ENCODE measurements at regions not wholly inside any gene's neighbourhood (a gene's known extent, or its start where the extent isn't known, plus 50 kb on each side); places are given as distances from the start of the nearest gene placed in this dataset.

DNA sequence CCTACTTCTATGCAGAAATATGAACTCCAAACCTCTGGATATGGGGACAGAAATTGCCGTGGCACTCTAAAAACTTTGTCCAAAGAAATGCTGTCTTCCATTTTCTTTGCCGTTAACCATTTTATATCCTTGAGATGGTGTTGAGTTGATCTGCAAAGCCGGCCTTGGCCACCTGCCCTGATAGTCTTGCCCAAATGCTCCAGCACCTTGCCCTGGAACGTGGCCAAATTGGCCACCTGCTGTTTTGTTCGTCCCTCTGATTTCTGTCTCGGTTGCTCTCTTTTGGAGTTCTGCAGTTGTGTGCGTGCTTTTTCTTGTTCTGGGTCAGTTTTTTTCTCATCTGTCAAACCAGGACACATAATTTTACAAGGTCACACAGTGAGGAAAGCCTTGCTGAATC lies 239.7 kb upstream of the GMDS start:
- WGBS, 2 donors (ENCODE audit: low coverage in 1 of 2) = 68 to 71% methylated on average over 5 to 7 of the region's 7 CpGs
- no peak for ATAC-seq
- peaks cover 0 to 8% (median 0%) of the 10 kb centered on the region in 3 donors for H3K4me1 ChIP-seq
- H3K4me3 ChIP-seq = no peak overlapping the region
- peaks cover 0 to 10% (median 0%) of the 10 kb centered on the region in 3 donors for H3K9me3 ChIP-seq
- TF ChIP-seq POLR2A (IDR thresholded peaks at IDR 0.05) (no peak), EP300 (IDR thresholded peaks at IDR 0.05) (no peak)
- no peaks in the 10 kb centered on the region for H3K27me3 ChIP-seq
- no peaks in the 10 kb centered on the region for H3K36me3 ChIP-seq
- H3K27ac ChIP-seq = no peak overlapping the region

DNA sequence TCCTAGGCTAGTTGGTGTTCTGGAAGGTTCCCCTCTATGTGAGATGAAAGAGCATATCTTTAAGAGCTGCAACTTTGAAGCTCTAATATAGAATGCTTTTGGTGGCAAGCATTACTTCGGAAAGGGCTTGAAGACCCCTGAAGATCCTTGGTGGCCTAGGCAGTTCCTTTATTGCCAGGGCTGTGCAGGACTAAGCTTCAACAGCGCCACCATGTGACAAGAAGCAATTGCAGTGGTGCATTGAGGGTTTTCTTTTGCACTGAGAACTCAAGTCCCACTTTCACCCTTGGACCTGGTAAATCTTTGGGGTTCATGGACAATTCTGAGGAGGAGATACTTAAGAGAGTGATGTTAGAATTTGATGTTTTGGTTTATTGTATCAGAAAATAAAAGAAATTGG lies 237.4 kb upstream of the GMDS start:
- 43 to 67% methylated on average over 1 of the region's 2 CpGs for WGBS, 2 donors (ENCODE audit: low coverage in 1 of 2)
- Histone ChIP-seq H3K36me3 (no peaks in the 10 kb centered on the region), H3K4me3 (no peak overlapping the region), H3K9me3 (peaks cover 0 to 10% (median 0%) of the 10 kb centered on the region in 3 donors), H3K27me3 (no peaks in the 10 kb centered on the region), H3K4me1 (peaks cover 0 to 21% (median 4%) of the 10 kb centered on the region in 3 donors), H3K27ac (no peak overlapping the region)
- no peak for ATAC-seq
- TF ChIP-seq POLR2AphosphoS5 (IDR thresholded peaks at IDR 0.05) (no peak), EP300 (IDR thresholded peaks at IDR 0.05) (no peak), POLR2A (IDR thresholded peaks at IDR 0.05) (no peak)
- TF ChIP-seq, protein P1, sequence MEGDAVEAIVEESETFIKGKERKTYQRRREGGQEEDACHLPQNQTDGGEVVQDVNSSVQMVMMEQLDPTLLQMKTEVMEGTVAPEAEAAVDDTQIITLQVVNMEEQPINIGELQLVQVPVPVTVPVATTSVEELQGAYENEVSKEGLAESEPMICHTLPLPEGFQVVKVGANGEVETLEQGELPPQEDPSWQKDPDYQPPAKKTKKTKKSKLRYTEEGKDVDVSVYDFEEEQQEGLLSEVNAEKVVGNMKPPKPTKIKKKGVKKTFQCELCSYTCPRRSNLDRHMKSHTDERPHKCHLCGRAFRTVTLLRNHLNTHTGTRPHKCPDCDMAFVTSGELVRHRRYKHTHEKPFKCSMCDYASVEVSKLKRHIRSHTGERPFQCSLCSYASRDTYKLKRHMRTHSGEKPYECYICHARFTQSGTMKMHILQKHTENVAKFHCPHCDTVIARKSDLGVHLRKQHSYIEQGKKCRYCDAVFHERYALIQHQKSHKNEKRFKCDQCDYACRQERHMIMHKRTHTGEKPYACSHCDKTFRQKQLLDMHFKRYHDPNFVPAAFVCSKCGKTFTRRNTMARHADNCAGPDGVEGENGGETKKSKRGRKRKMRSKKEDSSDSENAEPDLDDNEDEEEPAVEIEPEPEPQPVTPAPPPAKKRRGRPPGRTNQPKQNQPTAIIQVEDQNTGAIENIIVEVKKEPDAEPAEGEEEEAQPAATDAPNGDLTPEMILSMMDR (IDR thresholded peaks at IDR 0.05) = no peak

DNA sequence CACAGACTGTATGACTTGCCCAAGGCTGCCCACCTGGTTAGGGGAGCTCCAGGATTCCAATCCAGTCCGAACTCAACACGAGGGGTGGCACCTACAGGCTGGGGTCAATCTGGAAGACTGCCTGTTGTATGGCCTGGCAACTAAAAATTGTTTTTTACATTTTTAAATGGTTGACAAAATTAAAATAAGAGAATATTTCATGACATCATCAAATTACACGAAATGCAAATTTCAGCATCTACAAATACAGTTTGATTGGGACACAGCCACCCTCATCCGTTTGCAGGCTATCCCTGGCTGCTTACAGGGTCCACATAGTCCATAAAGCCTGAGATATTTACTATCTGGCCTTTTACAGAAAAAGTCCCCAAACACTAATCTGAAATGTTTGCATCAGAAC lies 235.9 kb upstream of the GMDS start:
- TF ChIP-seq EP300 (IDR thresholded peaks at IDR 0.05) = no peak
- TF ChIP-seq, protein P1 (IDR thresholded peaks at IDR 0.05) = no peak
- no peak for TF ChIP-seq POLR2AphosphoS5 (IDR thresholded peaks at IDR 0.05)
- TF ChIP-seq POLR2A (IDR thresholded peaks at IDR 0.05) = no peak
- no peak for ATAC-seq
- H3K27ac ChIP-seq = no peak overlapping the region

DNA sequence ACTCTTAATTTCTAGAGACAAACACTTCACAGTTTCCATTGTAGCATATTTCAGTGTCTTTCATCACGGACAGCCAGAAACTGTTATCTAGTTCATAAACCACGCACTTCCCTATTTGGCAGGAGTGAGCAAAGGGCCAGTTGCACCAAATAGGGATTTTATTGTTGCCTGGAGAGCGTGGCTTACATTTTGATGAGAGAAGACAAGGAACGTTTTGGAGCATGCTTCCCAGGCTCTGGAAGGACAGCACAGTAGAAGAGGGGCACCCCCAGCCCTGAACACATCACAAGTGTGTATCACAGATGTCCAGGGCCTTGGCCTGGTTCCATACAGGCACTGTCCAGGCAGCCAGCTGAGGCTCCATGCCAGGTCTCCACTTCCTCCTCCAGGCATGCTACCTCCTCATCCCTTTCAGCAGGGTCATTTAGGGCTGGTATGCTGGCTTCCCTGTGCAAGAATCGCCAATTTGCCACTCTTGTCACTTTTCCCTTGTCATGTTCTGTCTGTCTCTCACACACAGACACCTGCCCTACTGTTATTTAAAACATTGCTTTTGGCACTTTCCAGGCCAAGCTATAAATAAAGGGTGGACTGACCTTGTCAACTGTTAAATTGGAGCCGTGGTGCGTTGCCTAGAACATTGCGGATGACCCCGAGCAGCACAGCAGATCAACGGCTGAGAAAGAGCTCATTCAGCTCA lies 235.0 kb upstream of the GMDS start:
- Histone ChIP-seq H3K27me3 (no peaks in the 10 kb centered on the region), H3K36me3 (no peaks in the 10 kb centered on the region), H3K4me1 (peaks cover 0 to 26% (median 4%) of the 10 kb centered on the region in 3 donors), H3K27ac (no peak overlapping the region), H3K4me3 (no peak overlapping the region), H3K9me3 (peaks cover 0 to 10% (median 0%) of the 10 kb centered on the region in 3 donors)
- 28 to 30% methylated on average over 3 to 6 of the region's 10 CpGs for WGBS, 2 donors (ENCODE audit: low coverage in 1 of 2)
- TF ChIP-seq EP300 (IDR thresholded peaks at IDR 0.05) (no peak), POLR2AphosphoS5 (IDR thresholded peaks at IDR 0.05) (no peak), POLR2A (IDR thresholded peaks at IDR 0.05) (no peak)
- TF ChIP-seq, protein P1 (IDR thresholded peaks at IDR 0.05) = no peak
- ATAC-seq = no peak

More for the DNA sequence above, 235.9 kb upstream of the GMDS start:
- Histone ChIP-seq H3K4me3 (no peak overlapping the region), H3K9me3 (peaks cover 0 to 10% (median 0%) of the 10 kb centered on the region in 3 donors), H3K27me3 (no peaks in the 10 kb centered on the region), H3K36me3 (no peaks in the 10 kb centered on the region), H3K4me1 (peaks cover 0 to 26% (median 4%) of the 10 kb centered on the region in 3 donors)
- 91 to 100% methylated on average over 2 to 3 of the region's 4 CpGs for whole genome bisulfite sequencing, 2 donors (ENCODE audit: low coverage in 1 of 2)

DNA sequence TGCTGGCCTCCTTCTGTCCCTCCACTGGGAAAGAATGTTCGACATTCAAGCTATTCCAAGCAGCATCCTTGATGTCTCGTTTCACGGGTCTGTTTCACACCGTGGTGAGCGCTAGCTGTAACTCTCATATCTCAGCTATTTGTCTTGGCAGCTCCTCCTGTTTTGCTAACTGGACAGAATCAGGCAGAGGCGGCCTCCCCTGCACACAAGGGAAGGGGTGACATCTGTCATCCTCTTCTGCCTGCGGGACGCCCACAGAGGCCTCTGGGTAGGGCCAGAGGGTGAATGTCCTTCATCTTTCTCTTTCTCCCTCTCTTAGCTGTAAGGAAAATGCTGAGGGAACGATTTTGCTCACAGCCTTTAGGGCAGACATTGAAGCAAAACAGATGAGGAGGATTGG lies 232.8 kb upstream of the GMDS start:
- Histone ChIP-seq H3K36me3 (no peaks in the 10 kb centered on the region), H3K4me1 (peaks cover 0 to 26% (median 4%) of the 10 kb centered on the region in 3 donors), H3K9me3 (peaks cover 0 to 10% (median 0%) of the 10 kb centered on the region in 3 donors), H3K27ac (peak overlapping the region in 3 of 4 donors; percentile 13 to 58 (median 17)), H3K27me3 (no peaks in the 10 kb centered on the region), H3K4me3 (no peak overlapping the region)
- TF ChIP-seq POLR2A (IDR thresholded peaks at IDR 0.05) (no peak), POLR2AphosphoS5 (IDR thresholded peaks at IDR 0.05) (no peak), EP300 (IDR thresholded peaks at IDR 0.05) (no peak)
- TF ChIP-seq, protein P1 (IDR thresholded peaks at IDR 0.05) = no peak
- 26 to 27% methylated on average over 3 to 8 of the region's 9 CpGs for WGBS, 2 donors (ENCODE audit: low coverage in 1 of 2)
- no peak for ATAC-seq

Measured in gastroesophageal sphincter (tissue), 4 donors.